ENCODE measurements at regions not wholly inside any gene's neighbourhood (a gene's known extent, or its start where the extent isn't known, plus 50 kb on each side); places are given as distances from the start of the nearest gene placed in this dataset.

DNA sequence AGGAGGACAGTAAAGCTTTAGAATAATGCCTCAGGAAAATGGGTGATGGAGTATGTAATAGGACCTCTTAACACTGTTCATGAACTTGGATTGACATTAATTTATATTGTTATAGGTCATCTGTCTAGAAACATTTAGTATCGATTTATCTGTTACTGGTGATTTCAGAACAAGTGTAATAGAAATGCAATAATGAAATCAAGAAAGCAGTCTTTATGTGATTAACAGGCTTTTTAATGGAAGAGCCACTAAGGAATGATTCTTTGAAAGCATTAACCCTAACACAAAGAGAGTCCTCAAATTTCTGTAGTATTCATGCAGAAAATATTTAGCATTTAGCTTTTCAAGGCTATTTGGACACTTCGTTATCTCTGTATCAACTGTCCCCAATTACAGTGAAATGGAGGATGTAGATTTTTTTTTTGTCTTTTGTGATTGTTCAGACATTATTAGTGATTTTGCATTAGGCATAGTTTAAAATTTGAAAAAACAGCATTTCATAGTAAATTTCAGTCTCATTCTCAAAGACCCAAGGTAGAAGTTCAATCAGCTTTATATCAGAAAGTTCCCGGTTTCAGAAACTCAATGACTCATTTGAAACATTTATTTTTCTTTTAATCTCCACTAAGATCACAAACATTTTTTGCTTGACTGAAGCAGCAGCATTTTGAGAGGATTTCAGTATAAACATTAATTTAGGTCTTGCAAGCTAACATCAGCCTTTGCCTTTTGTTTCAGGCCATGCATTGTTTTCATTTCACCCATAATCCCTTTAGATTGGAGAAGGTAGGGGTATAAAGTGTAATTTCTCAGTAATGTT, 56.3 kb downstream of the AGTR2 start:
- no peaks in the 10 kb centered on the region for H3K27me3 ChIP-seq (ENCODE audit: control insufficient read depth, insufficient read depth, low read length)
- TF ChIP-seq CTCF (conservative IDR thresholded peaks at IDR 0.05 in 1 of 2, IDR thresholded peaks at IDR 0.05 in 1 of 2; ENCODE audit: low read depth in 1 of 2, low read length in 2 of 2) (no peak), EZH2 (IDR thresholded peaks at IDR 0.05; ENCODE audit: low read length, missing control alignments) (no peak)
- no peak overlapping the region for H3K4me2 ChIP-seq (ENCODE audit: extremely low read depth, insufficient read depth, low read length)
- peak in 1 of 2 donors; percentile 2 for DNase-seq (ENCODE audit: low read depth in 2 of 2)
- H2AFZ ChIP-seq (ENCODE audit: low read length) = no peak overlapping the region
- no peak overlapping the region for H3K27ac ChIP-seq (ENCODE audit: insufficient read depth, low read length)
- no peaks in the 10 kb centered on the region for H4K20me1 ChIP-seq (ENCODE audit: control insufficient read depth, extremely low read depth, insufficient read depth, low read length)
- H3K79me2 ChIP-seq (ENCODE audit: control insufficient read depth, insufficient read depth, low read length) = no peaks in the 10 kb centered on the region
- no peak overlapping the region for H3K9ac ChIP-seq (ENCODE audit: insufficient read depth, low read length)
- H3K36me3 ChIP-seq (ENCODE audit: control insufficient read depth, insufficient read depth, low read length) = no peaks in the 10 kb centered on the region
- H3K4me3 ChIP-seq (replicated peaks in 1 of 4; ENCODE audit: control extremely low read depth in 1 of 4, insufficient read depth in 1 of 4, low read depth in 3 of 4, low read length in 4 of 4) = no peak overlapping the region
- no peaks in the 10 kb centered on the region for H3K4me1 ChIP-seq (ENCODE audit: control insufficient read depth, extremely low read depth, insufficient read depth, low read length)
- no peaks in the 10 kb centered on the region for H3K9me3 ChIP-seq (ENCODE audit: control insufficient read depth, insufficient read depth, low read depth, low read length)

DNA sequence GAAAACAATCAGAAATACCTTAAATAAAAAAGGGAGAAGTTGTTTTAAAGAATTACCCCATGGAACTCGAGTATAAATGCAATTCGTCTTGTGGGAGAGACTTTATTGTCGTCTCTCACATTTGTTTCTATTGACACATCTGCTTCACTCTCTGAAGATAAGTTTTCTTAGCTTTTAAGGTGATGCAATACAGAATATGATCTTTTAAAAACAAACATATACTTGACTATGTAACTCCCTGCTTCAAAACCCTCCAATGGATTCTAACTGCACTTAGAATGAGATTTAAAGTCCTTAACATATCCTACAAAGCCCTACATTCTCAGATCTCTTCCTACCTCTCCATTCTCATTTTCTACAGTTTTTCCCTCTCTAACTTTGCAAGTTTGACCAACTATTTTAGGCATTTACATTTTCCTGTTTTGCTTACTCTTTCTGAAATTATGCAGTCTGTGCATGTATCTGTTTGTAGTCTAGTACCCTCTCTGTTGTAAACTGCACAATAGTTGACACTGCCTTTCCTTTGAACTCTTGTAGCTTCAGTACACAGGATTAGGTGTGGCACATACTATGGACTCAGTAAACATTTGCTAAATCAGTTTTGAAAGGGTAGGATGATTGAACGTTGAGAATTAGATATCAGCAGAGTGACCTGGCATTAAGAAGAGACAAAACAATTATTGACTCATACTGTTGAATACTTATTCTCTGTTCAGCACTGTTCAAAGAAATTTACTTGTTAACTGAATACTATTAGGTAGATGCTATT, 59.8 kb downstream of the AGTR2 start:
- Histone ChIP-seq H2AFZ (ENCODE audit: low read length) (no peak overlapping the region), H3K4me3 (replicated peaks in 1 of 4; ENCODE audit: control extremely low read depth in 1 of 4, insufficient read depth in 1 of 4, low read depth in 3 of 4, low read length in 4 of 4) (no peak overlapping the region), H3K79me2 (ENCODE audit: control insufficient read depth, insufficient read depth, low read length) (no peaks in the 10 kb centered on the region), H3K36me3 (ENCODE audit: control insufficient read depth, insufficient read depth, low read length) (no peaks in the 10 kb centered on the region), H3K9me3 (ENCODE audit: control insufficient read depth, insufficient read depth, low read depth, low read length) (no peaks in the 10 kb centered on the region), H3K27me3 (ENCODE audit: control insufficient read depth, insufficient read depth, low read length) (no peaks in the 10 kb centered on the region), H3K4me1 (ENCODE audit: control insufficient read depth, extremely low read depth, insufficient read depth, low read length) (no peaks in the 10 kb centered on the region), H3K9ac (ENCODE audit: insufficient read depth, low read length) (no peak overlapping the region), H4K20me1 (ENCODE audit: control insufficient read depth, extremely low read depth, insufficient read depth, low read length) (no peaks in the 10 kb centered on the region), H3K4me2 (ENCODE audit: extremely low read depth, insufficient read depth, low read length) (no peak overlapping the region), H3K27ac (ENCODE audit: insufficient read depth, low read length) (no peak overlapping the region)
- TF ChIP-seq CTCF (conservative IDR thresholded peaks at IDR 0.05 in 1 of 2, IDR thresholded peaks at IDR 0.05 in 1 of 2; ENCODE audit: low read depth in 1 of 2, low read length in 2 of 2) = no peak
- TF ChIP-seq EZH2 (IDR thresholded peaks at IDR 0.05; ENCODE audit: low read length, missing control alignments) = no peak
- peak in 1 of 2 donors; percentile 15 for DNase-seq (ENCODE audit: low read depth in 2 of 2)

- no peaks in the 10 kb centered on the region for H4K20me1 ChIP-seq (ENCODE audit: control insufficient read depth, extremely low read depth, insufficient read depth, low read length)
- H3K27ac ChIP-seq (ENCODE audit: insufficient read depth, low read length) = no peak overlapping the region
- peak; percentile 77 to 79 for DNase-seq (ENCODE audit: low read depth in 2 of 2)
- no peaks in the 10 kb centered on the region for H3K79me2 ChIP-seq (ENCODE audit: control insufficient read depth, insufficient read depth, low read length)
- no peak for TF ChIP-seq EZH2 (IDR thresholded peaks at IDR 0.05; ENCODE audit: low read length, missing control alignments)
- TF ChIP-seq CTCF (conservative IDR thresholded peaks at IDR 0.05 in 1 of 2, IDR thresholded peaks at IDR 0.05 in 1 of 2; ENCODE audit: low read depth in 1 of 2, low read length in 2 of 2) = no peak
- no peaks in the 10 kb centered on the region for H3K27me3 ChIP-seq (ENCODE audit: control insufficient read depth, insufficient read depth, low read length)
- H3K9ac ChIP-seq (ENCODE audit: insufficient read depth, low read length) = no peak overlapping the region
- no peaks in the 10 kb centered on the region for H3K36me3 ChIP-seq (ENCODE audit: control insufficient read depth, insufficient read depth, low read length)
- no peak overlapping the region for H2AFZ ChIP-seq (ENCODE audit: low read length)
- no peaks in the 10 kb centered on the region for H3K9me3 ChIP-seq (ENCODE audit: control insufficient read depth, insufficient read depth, low read depth, low read length)
- no peak overlapping the region for H3K4me2 ChIP-seq (ENCODE audit: extremely low read depth, insufficient read depth, low read length)
- H3K4me1 ChIP-seq (ENCODE audit: control insufficient read depth, extremely low read depth, insufficient read depth, low read length) = no peaks in the 10 kb centered on the region
- H3K4me3 ChIP-seq (replicated peaks in 1 of 4; ENCODE audit: control extremely low read depth in 1 of 4, insufficient read depth in 1 of 4, low read depth in 3 of 4, low read length in 4 of 4) = no peak overlapping the region
Measured at GRCh38 chrX:116232833-116233232, 62.3 kb downstream of the AGTR2 start.
